NCI-H2171 treated with DMSO at 0.1 percent for 48 hours (cell line): ENCODE measurements at regions not wholly inside any gene's neighbourhood (a gene's known extent, or its start where the extent isn't known, plus 50 kb on each side); places are given as distances from the start of the nearest gene placed in this dataset.

Experiments
- DNase-seq: peaks from one replicate; lab custom pipeline; 2025; lab: John Stamatoyannopoulos, UW

- DNase-seq = no peak
Observed at GRCh38 chr2:186069676-186070075, 331.1 kb downstream of the FSIP2 start.

- DNase-seq = no peak
Observed at GRCh38 chr2:186085226-186085625, 346.6 kb downstream of the FSIP2 start.

GRCh38 chr2:186093174-186093573, 354.6 kb downstream of the FSIP2 start:
- DNase-seq = no peak

- DNase-seq = no peak
Observed at GRCh38 chr2:186098821-186099220, 360.2 kb downstream of the FSIP2 start.

- DNase-seq = peak; percentile 86
Observed at GRCh38 chr2:186099826-186100225, 361.2 kb downstream of the FSIP2 start.

GRCh38 chr2:186100636-186101035, 362.0 kb downstream of the FSIP2 start:
- no peak for DNase-seq

- DNase-seq = no peak
Observed at GRCh38 chr2:186101616-186102015, 363.0 kb downstream of the FSIP2 start.

GRCh38 chr2:186103276-186103675, 364.7 kb downstream of the FSIP2 start:
- DNase-seq = no peak

GRCh38 chr2:186105016-186105724, 366.6 kb downstream of the FSIP2 start:
- DNase-seq = no peak

GRCh38 chr2:186108470-186108869, 369.9 kb downstream of the FSIP2 start:
- DNase-seq = no peak

- DNase-seq = no peak
Observed at GRCh38 chr2:186113284-186113683, 372.8 kb upstream of the ZC3H15 start.

GRCh38 chr2:186125156-186125555, 360.9 kb upstream of the ZC3H15 start:
- peak; percentile 17 for DNase-seq

- no peak for DNase-seq
Observed at GRCh38 chr2:186125625-186126024, 360.4 kb upstream of the ZC3H15 start.

- peak; percentile 35 for DNase-seq
Observed at GRCh38 chr2:186126181-186126580, 359.9 kb upstream of the ZC3H15 start.

GRCh38 chr2:186129767-186130581, 356.1 kb upstream of the ZC3H15 start:
- no peak for DNase-seq

GRCh38 chr2:186130748-186131641, 355.1 kb upstream of the ZC3H15 start:
- no peak for DNase-seq

GRCh38 chr2:186135686-186136085, 350.4 kb upstream of the ZC3H15 start:
- no peak for DNase-seq

- DNase-seq = no peak
Observed at GRCh38 chr2:186136860-186137259, 349.2 kb upstream of the ZC3H15 start.

GRCh38 chr2:186138845-186139244, 347.2 kb upstream of the ZC3H15 start:
- DNase-seq = no peak

- no peak for DNase-seq
Observed at GRCh38 chr2:186159101-186159500, 327.0 kb upstream of the ZC3H15 start.

GRCh38 chr2:186164325-186164724, 321.7 kb upstream of the ZC3H15 start:
- DNase-seq = no peak

GRCh38 chr2:186170693-186171092, 315.4 kb upstream of the ZC3H15 start:
- DNase-seq = no peak
